ENCODE measurements at regions not wholly inside any gene's neighbourhood (a gene's known extent, or its start where the extent isn't known, plus 50 kb on each side); places are given as distances from the start of the nearest gene placed in this dataset.

GRCh38 chr12:4133029-4133428, 140.5 kb upstream of the CCND2 start:
- intact Hi-C loops (cut with micrococcal nuclease) = no loop called here
- H3K4me3 ChIP-seq (replicated peaks in 1 of 3; ENCODE audit: insufficient read depth in 1 of 3, low read depth in 1 of 3, low read length in 3 of 3) = no peak overlapping the region
- TF ChIP-seq MYC (IDR thresholded peaks at IDR 0.05; ENCODE audit: low read depth, low read length) (no peak), POLR2A (IDR thresholded peaks at IDR 0.05; ENCODE audit: low read depth, low read length) (no peak), POLR2AphosphoS5 (IDR thresholded peaks at IDR 0.05; ENCODE audit: insufficient read depth, low read depth, low read length) (no peak), GATA2 (IDR thresholded peaks at IDR 0.05; ENCODE audit: insufficient read depth, insufficient read length, low read depth, low read length) (no peak), CTCF (IDR thresholded peaks at IDR 0.05; ENCODE audit: extremely low read depth in 1 of 2, insufficient read depth in 1 of 2, low read depth in 1 of 2, low read length in 2 of 2) (no peak), JUN (IDR thresholded peaks at IDR 0.05; ENCODE audit: borderline replicate concordance, insufficient read depth, insufficient read length, low read depth) (no peak), FOS (IDR thresholded peaks at IDR 0.05; ENCODE audit: borderline replicate concordance, insufficient read depth, low read length) (no peak), MAX (IDR thresholded peaks at IDR 0.05; ENCODE audit: insufficient read depth, insufficient read length) (no peak), EZH2 (IDR thresholded peaks at IDR 0.05; ENCODE audit: borderline replicate concordance, low read depth, low read length, severe bottlenecking) (no peak)
- H3K9ac ChIP-seq (replicated peaks; ENCODE audit: extremely low read depth, insufficient read depth, low read length) = no peak overlapping the region
- H4K20me1 ChIP-seq (replicated peaks; ENCODE audit: control insufficient read depth, extremely low read depth, insufficient read depth, low read length) = no peaks in the 10 kb centered on the region
- DNase-seq (ENCODE audit: low read depth, low spot score) (no peak), FAIRE-seq (no peak)
- POLR2A ChIA-PET = no interaction called here
- dilution Hi-C loops (cut with MboI; ENCODE audit: extremely low pct_ligation_motif_present, low sequenced_read_pairs) = no loop called here
- H2AFZ ChIP-seq (ENCODE audit: low read depth, low read length) = no peak overlapping the region
- BruUV-seq (replicated peaks) = no TSS peak
- H3K27me3 ChIP-seq (ENCODE audit: control insufficient read depth in 2 of 2, insufficient read depth in 2 of 2, low read length in 2 of 2) = peaks cover 3% of the 10 kb centered on the region in 2 experiments
- no peaks in the 10 kb centered on the region for H3K36me3 ChIP-seq (ENCODE audit: control insufficient read depth in 2 of 2, extremely low read depth in 1 of 2, insufficient read depth in 2 of 2, low read length in 2 of 2)
- no peak overlapping the region for H3K27ac ChIP-seq (ENCODE audit: insufficient read depth, low read depth, low read length)
- H3K4me1 ChIP-seq (ENCODE audit: control insufficient read depth, extremely low read depth, insufficient read depth, low read length) = no peaks in the 10 kb centered on the region
- no peaks in the 10 kb centered on the region for H3K9me3 ChIP-seq (replicated peaks; ENCODE audit: control insufficient read depth, insufficient read depth, low read length)
- CTCF ChIA-PET = interaction anchor here (1.3 to 1.8 kb wide), 2 partner anchors 17 to 144 kb away, joined by 3 to 4 read pairs; no protein-coding TSS in a partner anchor
- no peaks in the 10 kb centered on the region for H3K9me1 ChIP-seq (replicated peaks; ENCODE audit: control insufficient read depth, extremely low read depth, insufficient read depth, low read length)
- H3K4me2 ChIP-seq (ENCODE audit: insufficient read depth, low read length) = no peak overlapping the region
- H3K79me2 ChIP-seq (ENCODE audit: control insufficient read depth, insufficient read depth, low read length) = no peaks in the 10 kb centered on the region

Data from endothelial cell of umbilical vein (primary cell).